ENCODE measurements at regions not wholly inside any gene's neighbourhood (a gene's known extent, or its start where the extent isn't known, plus 50 kb on each side); places are given as distances from the start of the nearest gene placed in this dataset.
"Not testable (repeated sequence)": the region's sequence is repeated elsewhere in the genome, so short reads cannot be mapped to it uniquely, and the experiment has no call there.

GRCh38 chr6:125618629-125619028 is 130.8 kb upstream of the HEY2 start:
- Mint-ChIP-seq H3K4me3 (no peak overlapping the region), H3K4me1 (no peaks in the 10 kb centered on the region), H3K27me3 (ENCODE audit: low read depth in 3 of 3) (peaks cover 2 to 6% (median 6%) of the 10 kb centered on the region in 3 donors), H3K27ac (no peak overlapping the region), H3K9me3 (no peaks in the 10 kb centered on the region), H3K36me3 (peaks cover 0 to 3% (median 0%) of the 10 kb centered on the region in 3 donors)
- DNase-seq, result no peak

- no peaks in the 10 kb centered on the region for H3K36me3 Mint-ChIP-seq
- peaks cover 2 to 11% (median 3%) of the 10 kb centered on the region in 3 donors for H3K27me3 Mint-ChIP-seq (ENCODE audit: low read depth in 3 of 3)
- no peaks in the 10 kb centered on the region for H3K4me1 Mint-ChIP-seq
- H3K4me3 Mint-ChIP-seq, result no peak overlapping the region
- H3K27ac Mint-ChIP-seq, result no peak overlapping the region
- H3K9me3 Mint-ChIP-seq, result no peaks in the 10 kb centered on the region
- DNase-seq, result no peak
Measured at GRCh38 chr6:125623085-125623484, 126.3 kb upstream of the HEY2 start.

DNA sequence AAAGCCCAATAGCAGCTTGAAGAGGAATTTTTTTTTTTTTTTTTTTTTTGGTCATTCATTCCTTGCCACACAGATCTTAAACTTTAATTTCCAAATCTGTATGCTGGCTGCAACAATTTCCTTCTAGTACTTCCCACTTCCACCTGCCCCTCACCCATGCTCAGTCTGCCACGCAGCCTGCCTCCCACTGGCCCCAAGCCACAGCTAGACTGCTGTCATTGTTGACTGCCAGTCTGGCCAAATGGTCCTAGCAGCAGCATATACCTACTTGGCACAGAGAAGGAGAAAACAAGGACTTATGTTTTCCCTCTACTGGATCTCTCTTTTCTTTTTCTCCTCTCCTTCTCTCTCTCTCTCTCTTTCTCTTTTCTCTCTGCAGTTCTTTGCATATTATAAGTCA is 118.3 kb upstream of the HEY2 start:
- no peaks in the 10 kb centered on the region for H3K36me3 Mint-ChIP-seq
- peaks cover 2 to 6% (median 4%) of the 10 kb centered on the region in 3 donors for H3K27me3 Mint-ChIP-seq (ENCODE audit: low read depth in 3 of 3)
- H3K27ac Mint-ChIP-seq, result no peak overlapping the region
- no peak overlapping the region for H3K4me3 Mint-ChIP-seq
- DNase-seq, result no peak
- no peaks in the 10 kb centered on the region for H3K4me1 Mint-ChIP-seq
- peaks cover 0 to 1% (median 0%) of the 10 kb centered on the region in 6 donors for H3K9me3 Mint-ChIP-seq

DNA sequence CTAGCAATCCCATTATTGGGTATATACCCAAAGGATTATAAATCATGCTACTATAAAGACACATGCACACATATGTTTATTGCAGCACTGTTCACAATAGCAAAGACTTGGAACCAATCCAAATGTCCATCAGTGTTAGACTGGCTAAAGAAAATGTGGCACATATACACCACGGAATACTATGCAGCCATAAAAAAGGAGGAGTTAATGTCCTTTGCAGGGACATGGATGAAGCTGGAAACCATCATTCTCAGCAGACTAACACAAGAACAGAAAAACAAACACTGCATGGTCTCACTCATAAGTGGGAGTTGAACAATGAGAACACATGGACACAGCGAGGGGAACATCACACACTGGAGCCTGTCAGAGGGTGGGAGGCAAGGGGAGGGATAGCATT is 113.4 kb upstream of the HEY2 start:
- not testable (repeated sequence) for H3K36me3 Mint-ChIP-seq, H3K27ac Mint-ChIP-seq

DNA sequence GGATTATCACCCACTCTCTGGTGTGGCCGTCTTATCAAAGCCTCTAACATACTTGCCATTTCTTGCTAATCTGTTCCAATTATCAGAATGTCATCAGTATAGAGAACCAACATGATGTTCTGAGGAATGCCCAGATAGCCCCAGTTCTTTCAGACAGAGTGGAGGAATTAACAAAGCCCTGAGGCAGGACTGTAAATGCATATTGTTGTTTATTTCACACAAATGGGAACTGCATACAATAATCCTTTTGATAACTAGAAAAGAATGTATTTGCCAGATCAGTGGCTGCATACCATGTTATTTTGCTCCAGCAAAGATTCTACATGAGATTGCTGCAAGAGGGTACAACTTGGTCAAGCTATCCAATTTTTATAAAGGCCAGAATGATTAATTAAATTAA is 112.8 kb upstream of the HEY2 start:
- H3K9me3 Mint-ChIP-seq, result no peaks in the 10 kb centered on the region
- H3K27ac Mint-ChIP-seq, result no peak overlapping the region
- H3K27me3 Mint-ChIP-seq (ENCODE audit: low read depth in 3 of 3), result peaks cover 0 to 9% (median 2%) of the 10 kb centered on the region in 3 donors
- H3K4me3 Mint-ChIP-seq, result no peak overlapping the region
- no peak for DNase-seq
- no peaks in the 10 kb centered on the region for H3K4me1 Mint-ChIP-seq
- no peaks in the 10 kb centered on the region for H3K36me3 Mint-ChIP-seq

More for the DNA sequence above, 113.4 kb upstream of the HEY2 start:
- H3K4me1 Mint-ChIP-seq; H3K27me3 Mint-ChIP-seq (ENCODE audit: low read depth in 3 of 3); H3K4me3 Mint-ChIP-seq; H3K9me3 Mint-ChIP-seq; DNase-seq: not testable (repeated sequence)

DNA sequence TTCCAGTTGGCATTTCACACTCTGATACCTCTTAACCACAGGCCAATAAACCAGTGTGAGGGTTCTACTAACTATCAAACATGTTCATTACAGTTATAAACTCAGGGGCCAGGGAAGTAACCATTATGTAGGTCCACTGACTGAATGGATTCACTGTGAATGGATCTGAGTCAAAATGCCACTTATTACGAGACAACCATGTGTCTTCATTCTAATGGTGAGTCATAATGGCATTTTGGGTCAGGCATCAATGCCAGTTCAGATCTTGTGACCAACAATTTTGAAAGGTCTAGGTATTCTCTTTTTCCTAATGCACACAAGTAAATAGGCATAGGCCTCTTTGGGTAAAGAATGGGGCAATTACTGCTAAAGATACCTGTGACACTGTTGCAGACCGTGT is 112.2 kb upstream of the HEY2 start:
- no peak overlapping the region for H3K4me3 Mint-ChIP-seq

GRCh38 chr6:125639466-125640020 is 109.9 kb upstream of the HEY2 start:
- Mint-ChIP-seq H3K4me1 (no peaks in the 10 kb centered on the region), H3K36me3 (no peaks in the 10 kb centered on the region), H3K27me3 (ENCODE audit: low read depth in 3 of 3) (peaks cover 0 to 7% (median 2%) of the 10 kb centered on the region in 3 donors), H3K9me3 (no peaks in the 10 kb centered on the region), H3K27ac (no peak overlapping the region), H3K4me3 (no peak overlapping the region)
- DNase-seq, result no peak

More for the DNA sequence above, 112.2 kb upstream of the HEY2 start:
- DNase-seq, result no peak
- H3K4me1 Mint-ChIP-seq, result no peaks in the 10 kb centered on the region
- H3K9me3 Mint-ChIP-seq, result no peaks in the 10 kb centered on the region
- peaks cover 0 to 9% (median 2%) of the 10 kb centered on the region in 3 donors for H3K27me3 Mint-ChIP-seq (ENCODE audit: low read depth in 3 of 3)
- no peaks in the 10 kb centered on the region for H3K36me3 Mint-ChIP-seq
- no peak overlapping the region for H3K27ac Mint-ChIP-seq

- peaks cover 0 to 7% (median 1%) of the 10 kb centered on the region in 3 donors for H3K27me3 Mint-ChIP-seq (ENCODE audit: low read depth in 3 of 3)
- DNase-seq, result no peak
- H3K9me3 Mint-ChIP-seq, result no peaks in the 10 kb centered on the region
- no peak overlapping the region for H3K27ac Mint-ChIP-seq
- H3K4me1 Mint-ChIP-seq, result no peaks in the 10 kb centered on the region
- H3K36me3 Mint-ChIP-seq, result no peaks in the 10 kb centered on the region
- no peak overlapping the region for H3K4me3 Mint-ChIP-seq
Measured at GRCh38 chr6:125640441-125641150, 108.8 kb upstream of the HEY2 start.

- H3K4me3 Mint-ChIP-seq, H3K27ac Mint-ChIP-seq, H3K36me3 Mint-ChIP-seq, H3K9me3 Mint-ChIP-seq, DNase-seq, H3K4me1 Mint-ChIP-seq: not testable (repeated sequence)
- H3K27me3 Mint-ChIP-seq (ENCODE audit: low read depth in 3 of 3), result peaks cover 0 to 13% (median 3%) of the 10 kb centered on the region in 3 donors
Measured at GRCh38 chr6:125643967-125644661, 105.3 kb upstream of the HEY2 start.

DNA sequence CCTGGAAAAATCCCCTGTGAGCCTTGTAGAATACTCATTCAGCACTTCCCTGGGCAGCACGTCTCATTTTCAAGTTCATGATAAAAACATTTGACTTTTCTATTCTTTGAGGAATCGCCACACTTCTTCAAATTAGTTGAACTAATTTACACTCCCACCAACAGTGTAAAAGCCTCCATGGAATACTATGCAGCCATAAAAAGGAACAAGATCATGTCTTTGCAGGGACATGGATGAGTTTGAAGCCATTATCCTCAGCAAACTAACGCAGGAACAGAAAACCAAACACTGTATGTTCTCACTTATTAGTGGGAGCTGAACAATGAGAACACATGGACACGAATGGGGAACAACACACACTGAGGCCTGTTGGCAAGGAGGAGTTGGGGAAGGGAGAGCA is 102.0 kb upstream of the HEY2 start:
- Mint-ChIP-seq H3K36me3 (no peaks in the 10 kb centered on the region), H3K4me1 (no peaks in the 10 kb centered on the region), H3K4me3 (no peak overlapping the region), H3K27ac (no peak overlapping the region), H3K27me3 (ENCODE audit: low read depth in 3 of 3) (peaks cover 0 to 8% (median 3%) of the 10 kb centered on the region in 3 donors), H3K9me3 (peaks cover 0 to 6% (median 0%) of the 10 kb centered on the region in 6 donors)
- DNase-seq, result no peak

DNA sequence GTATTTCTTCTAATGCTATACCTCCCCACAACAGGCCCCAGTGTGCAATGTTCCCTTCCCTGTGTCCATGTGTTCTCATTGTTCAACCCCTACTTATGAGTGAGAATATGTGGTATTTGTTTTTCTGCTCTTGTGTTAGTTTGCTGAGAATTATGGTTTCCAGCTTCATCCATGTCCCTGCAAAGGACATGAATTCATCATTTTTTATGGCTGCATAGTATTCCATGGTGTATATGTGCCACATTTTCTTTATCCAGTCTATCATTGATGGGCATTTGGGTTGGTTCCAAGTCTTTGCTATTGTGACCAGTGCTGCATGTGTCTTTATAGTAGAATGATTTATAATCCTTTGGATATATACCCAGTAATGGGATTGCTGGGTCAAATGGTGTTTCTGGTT is 95.7 kb upstream of the HEY2 start:
- not testable (repeated sequence) for H3K36me3 Mint-ChIP-seq; H3K9me3 Mint-ChIP-seq; H3K4me1 Mint-ChIP-seq; DNase-seq; H3K27ac Mint-ChIP-seq; H3K4me3 Mint-ChIP-seq; H3K27me3 Mint-ChIP-seq (ENCODE audit: low read depth in 3 of 3)

- no peak for DNase-seq
- Mint-ChIP-seq H3K9me3 (peaks cover 0 to 4% (median 0%) of the 10 kb centered on the region in 6 donors), H3K27ac (no peak overlapping the region), H3K27me3 (ENCODE audit: low read depth in 3 of 3) (peaks cover 0 to 2% (median 0%) of the 10 kb centered on the region in 3 donors), H3K4me1 (no peaks in the 10 kb centered on the region), H3K4me3 (no peak overlapping the region), H3K36me3 (no peaks in the 10 kb centered on the region)
Measured at GRCh38 chr6:125655511-125655910, 93.9 kb upstream of the HEY2 start.

- Mint-ChIP-seq H3K27me3 (ENCODE audit: low read depth in 3 of 3) (peaks cover 0 to 2% (median 0%) of the 10 kb centered on the region in 3 donors), H3K9me3 (peaks cover 0 to under 1% (median 0%) of the 10 kb centered on the region in 6 donors), H3K36me3 (no peaks in the 10 kb centered on the region), H3K27ac (no peak overlapping the region), H3K4me3 (no peak overlapping the region), H3K4me1 (no peaks in the 10 kb centered on the region)
- no peak for DNase-seq
Measured at GRCh38 chr6:125656287-125656870, 93.1 kb upstream of the HEY2 start.

- peaks cover 0 to 7% (median 0%) of the 10 kb centered on the region in 3 donors for H3K27me3 Mint-ChIP-seq (ENCODE audit: low read depth in 3 of 3)
- no peaks in the 10 kb centered on the region for H3K4me1 Mint-ChIP-seq
- H3K4me3 Mint-ChIP-seq, result no peak overlapping the region
- no peaks in the 10 kb centered on the region for H3K36me3 Mint-ChIP-seq
- no peak overlapping the region for H3K27ac Mint-ChIP-seq
- no peaks in the 10 kb centered on the region for H3K9me3 Mint-ChIP-seq
- DNase-seq, result no peak
Measured at GRCh38 chr6:125658136-125658535, 91.3 kb upstream of the HEY2 start.
